GM12892 (cell line): ENCODE measurements at regions not wholly inside any gene's neighbourhood (a gene's known extent, or its start where the extent isn't known, plus 50 kb on each side); places are given as distances from the start of the nearest gene placed in this dataset.

Experiments
- POLR2A ChIP-seq: IDR thresholded peaks from 2 replicates; pipeline ENCODE4 v1.6.1; 2011; ENCODE audit warnings: low read depth, low read length, control low read depth
- POLR2AphosphoS5 ChIP-seq: IDR thresholded peaks from 2 replicates; pipeline ENCODE4 v1.6.1; 2011; ENCODE audit warnings: low read depth, low read length, control low read depth

DNA sequence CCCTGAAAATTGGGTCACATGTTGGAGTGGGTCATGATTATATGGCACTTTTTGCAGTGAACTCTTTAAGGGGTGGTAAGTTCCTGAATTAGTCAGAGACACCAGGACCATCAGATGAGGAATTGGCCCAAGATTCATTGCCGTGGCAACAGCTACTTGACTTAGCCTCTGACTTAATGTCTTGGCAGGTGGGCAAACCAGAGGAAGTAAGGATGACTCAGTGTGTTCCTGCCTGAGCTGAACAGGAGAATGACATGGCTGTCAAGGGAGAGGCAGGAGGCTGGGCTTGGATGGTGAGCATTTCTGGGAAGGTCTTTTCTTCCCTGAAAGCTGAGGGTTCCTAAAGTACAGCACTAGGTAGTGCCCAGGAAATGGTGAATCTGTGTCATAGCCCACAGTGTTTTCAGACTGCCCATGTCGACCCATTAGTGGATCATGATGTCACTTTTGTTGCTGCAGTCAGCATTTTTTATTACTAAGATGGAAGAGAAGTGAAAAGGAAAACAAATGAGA is 170.1 kb upstream of the PWP1 start:
- no peak for TF ChIP-seq POLR2AphosphoS5
- no peak for TF ChIP-seq POLR2A
